HCT116 (cell line): ENCODE measurements at regions not wholly inside any gene's neighbourhood (a gene's known extent, or its start where the extent isn't known, plus 50 kb on each side); places are given as distances from the start of the nearest gene placed in this dataset.

Experiments
- ATAC-seq: fragments of 200-7000 bp; cut with Tn5 transposase; 2 replicates; pipeline ENCODE4 v1.9.1; 2020; ENCODE audit warnings: mild to moderate bottlenecking, moderate library complexity
- BruUV-seq: library from RNA; stranded (reverse); fragments of 400-500 nt; replicated peaks from 2 replicates; lab custom pipeline; 2021; lab: Mats Ljungman, UMichigan
- CTCF ChIA-PET: fragments of 300-600 bp; sonication (Branson Sonifier 250); formaldehyde crosslinking; loops from one replicate; lab custom pipeline; 2021; ENCODE audit warnings: antibody characterized with exemption; lab: Charles Lee
- POLR2A ChIA-PET: fragments of 300-600, 350-600 bp; sonication (Branson Sonifier 250); formaldehyde crosslinking; loops from one replicate; lab custom pipeline; 2021; ENCODE audit warnings: antibody characterized with exemption; lab: Charles Lee
- RAD21 ChIA-PET, 2 experiments: fragments of 300-600 bp; sonication (Branson Sonifier 250); formaldehyde crosslinking; loops; one replicate each; lab custom pipeline; 2023; ENCODE audit warnings: low total read pairs in 2 of 2; ENCODE audit not compliant: uncharacterized antibody in 2 of 2, unreplicated experiment in 2 of 2, low non-redundant PET in 1 of 2; lab: Charles Lee
- DNase-seq: peaks from one replicate; pipeline ENCODE4 v3.0.0-alpha.2; 2010; ENCODE audit warnings: low read depth, low spot score
- H2AFZ ChIP-seq: fragments of 200-600 bp; shearing (Covaris generic), sonication (generic); 2 replicates; pipeline ENCODE4 v1.6.1; 2017; ENCODE audit warnings: low read depth, mixed run types, mixed read lengths, antibody characterized with exemption, low read length; ENCODE audit not compliant: poor library complexity, severe bottlenecking
- H3K27ac ChIP-seq: 2 replicates; pipeline ENCODE4 v1.5.1; 2012; ENCODE audit warnings: low read depth, low read length
- H3K27me3 ChIP-seq: fragments of 200-600 bp; sonication (generic); 2 replicates; pipeline ENCODE4 v1.6.1; 2016; ENCODE audit warnings: mixed run types, low read length, mixed read lengths; ENCODE audit not compliant: insufficient read depth
- H3K36me3 ChIP-seq, 2 experiments: fragments of 200-500 bp in 1 of 2; fragments of 200-600 bp in 1 of 2; sonication (Bioruptor generic) in 1 of 2; sonication (generic) in 1 of 2; 2 replicates each; pipeline versions ENCODE4 v1.5.1 to v1.6.1; 2014 to 2016; ENCODE audit warnings: low read length in 2 of 2, inconsistent platforms in 1 of 2, mixed read lengths in 1 of 2, mixed run types in 1 of 2; ENCODE audit not compliant: insufficient read depth in 2 of 2, control insufficient read depth in 1 of 2
- H3K4me1 ChIP-seq, 2 experiments: fragments of 200-600 bp in 1 of 2; sonication (generic) in 1 of 2; 2 replicates each; pipeline versions ENCODE4 v1.5.1 to v1.6.1; 2012 to 2017; ENCODE audit warnings: low read length in 2 of 2, inconsistent platforms in 1 of 2, mild to moderate bottlenecking in 1 of 2, mixed read lengths in 1 of 2, mixed run types in 1 of 2, moderate library complexity in 1 of 2; ENCODE audit not compliant: insufficient read depth in 2 of 2, control insufficient read depth in 1 of 2
- H3K4me2 ChIP-seq: fragments of 200-600 bp; sonication (generic); 2 replicates; pipeline ENCODE4 v1.6.1; 2017; ENCODE audit warnings: mixed run types, low read length, mixed read lengths
- H3K4me3 ChIP-seq, 2 experiments: fragments of 200-600 bp in 1 of 2; sonication (generic) in 1 of 2; replicated peaks in 1 of 2; 2 replicates each; pipeline ENCODE4 v1.5.1; 2011 to 2016; ENCODE audit warnings: low read length in 2 of 2, control low read depth in 1 of 2, low read depth in 1 of 2, mild to moderate bottlenecking in 1 of 2, mixed read lengths in 1 of 2, mixed run types in 1 of 2
- H3K79me2 ChIP-seq: fragments of 200-600 bp; sonication (generic); 2 replicates; pipeline ENCODE4 v1.6.1; 2017; ENCODE audit warnings: mild to moderate bottlenecking, mixed run types, low read length, moderate library complexity, mixed read lengths; ENCODE audit not compliant: insufficient read depth
- H3K9ac ChIP-seq: fragments of 200-600 bp; sonication (generic); 2 replicates; pipeline ENCODE4 v1.6.1; 2016; ENCODE audit warnings: low read length, mixed read lengths
- H3K9me2 ChIP-seq: fragments of 200-600 bp; sonication (generic), shearing (Covaris generic); 2 replicates; pipeline ENCODE4 v1.6.1; 2017; ENCODE audit warnings: mixed run types, mild to moderate bottlenecking, moderate library complexity; ENCODE audit not compliant: insufficient read depth
- H3K9me3 ChIP-seq, 2 experiments: fragments of 200-500 bp in 1 of 2; fragments of 200-600 bp in 1 of 2; sonication (Bioruptor generic) in 1 of 2; sonication (generic) in 1 of 2; 2 replicates each; pipeline ENCODE4 v1.6.1; 2014 to 2017; ENCODE audit warnings: low read length in 2 of 2, mixed read lengths in 2 of 2, inconsistent platforms in 1 of 2, low read depth in 1 of 2, mild to moderate bottlenecking in 1 of 2, mixed run types in 1 of 2, moderate library complexity in 1 of 2; ENCODE audit not compliant: control insufficient read depth in 1 of 2, insufficient read depth in 1 of 2
- H4K20me1 ChIP-seq: fragments of 200-600 bp; sonication (generic), shearing (Covaris generic); 2 replicates; pipeline ENCODE4 v1.6.1; 2017; ENCODE audit warnings: mixed run types, mild to moderate bottlenecking, moderate library complexity; ENCODE audit not compliant: insufficient read depth
- CBX3 ChIP-seq: IDR thresholded peaks from 2 replicates; pipeline ENCODE4 v1.6.1; 2012; ENCODE audit warnings: low read depth
- CTCF ChIP-seq, 3 experiments: fragments of 200-600 bp in 1 of 3; sonication (generic) in 1 of 3; IDR thresholded peaks in 2 of 3; conservative IDR thresholded peaks in 1 of 3; 2 replicates each; pipeline ENCODE4 v1.5.1; 2012 to 2017; ENCODE audit warnings: low read depth in 2 of 3, low read length in 2 of 3, antibody characterized with exemption in 1 of 3, borderline replicate concordance in 1 of 3, control low read depth in 1 of 3, mild to moderate bottlenecking in 1 of 3, mixed read lengths in 1 of 3, mixed run types in 1 of 3, moderate library complexity in 1 of 3; ENCODE audit not compliant: insufficient read depth in 1 of 3
- ELF1 ChIP-seq: IDR thresholded peaks from 2 replicates; pipeline ENCODE4 v1.6.1; 2012; ENCODE audit warnings: low read depth, borderline replicate concordance
- EZH2 ChIP-seq: fragments of 200-600 bp; sonication (generic); IDR thresholded peaks from 2 replicates; pipeline ENCODE4 v1.6.1; 2017; ENCODE audit warnings: antibody characterized with exemption, mixed run types
- EZH2phosphoT487 ChIP-seq: fragments of 200-600 bp; IDR thresholded peaks from 2 replicates; pipeline ENCODE4 v1.6.1; 2018; ENCODE audit warnings: antibody characterized with exemption, borderline replicate concordance
- FOSL1 ChIP-seq: IDR thresholded peaks from 2 replicates; pipeline ENCODE4 v1.6.1; 2012; ENCODE audit warnings: low read depth
- JUND ChIP-seq: IDR thresholded peaks from 2 replicates; pipeline ENCODE4 v1.6.1; 2012
- POLR2A ChIP-seq: IDR thresholded peaks from 2 replicates; pipeline ENCODE4 v1.7.0; 2011; ENCODE audit warnings: borderline replicate concordance; ENCODE audit not compliant: insufficient read depth, insufficient read length; ENCODE audit errors: extremely low read depth
- POLR2AphosphoS5 ChIP-seq: IDR thresholded peaks from 2 replicates; pipeline ENCODE4 v1.6.1; 2011; ENCODE audit warnings: mild to moderate bottlenecking, low read depth, low read length, moderate library complexity
- RAD21 ChIP-seq: IDR thresholded peaks from 2 replicates; pipeline ENCODE4 v1.6.1; 2012; ENCODE audit warnings: low read depth, mild to moderate bottlenecking
- REST ChIP-seq: IDR thresholded peaks from 2 replicates; pipeline ENCODE4 v1.6.1; 2012; ENCODE audit warnings: low read depth
- SIN3A ChIP-seq: IDR thresholded peaks from 2 replicates; pipeline ENCODE4 v1.6.1; 2012; ENCODE audit warnings: low read depth
- SP1 ChIP-seq: IDR thresholded peaks from 2 replicates; pipeline ENCODE4 v1.6.1; 2012; ENCODE audit warnings: low read depth
- SRF ChIP-seq: IDR thresholded peaks from 2 replicates; pipeline ENCODE4 v1.6.1; 2012; ENCODE audit warnings: low read depth
- TCF7L2 ChIP-seq: IDR thresholded peaks from 2 replicates; pipeline ENCODE4 v1.7.0; 2011; ENCODE audit warnings: borderline replicate concordance, inconsistent platforms; ENCODE audit not compliant: insufficient read depth, insufficient read length; ENCODE audit errors: extremely low read depth
- YY1 ChIP-seq: IDR thresholded peaks from 2 replicates; pipeline ENCODE4 v1.6.1; 2011; ENCODE audit warnings: low read length, low read depth, moderate library complexity, mild to moderate bottlenecking; ENCODE audit not compliant: insufficient replicate concordance; ENCODE audit errors: extremely low read depth
- ZFX ChIP-seq: fragments of 450-650 bp; IDR thresholded peaks from 2 replicates; pipeline ENCODE4 v1.6.1; 2017
- ZNF274 ChIP-seq: fragments of 200-500 bp; sonication (Bioruptor generic); IDR thresholded peaks from 2 replicates; pipeline ENCODE4 v1.6.1; 2014; ENCODE audit warnings: mild to moderate bottlenecking, low read depth, low read length, inconsistent platforms
- intact Hi-C: fragments of 100-400 bp; cut with micrococcal nuclease; formaldehyde crosslinking; loops from 2 replicates; pipeline ENCODE4 v1.10.0; 2022

- BruUV-seq = no TSS peak
- H3K79me2 ChIP-seq = no peaks in the 10 kb centered on the region
- H3K4me1 ChIP-seq = peaks cover 2 to 5% of the 10 kb centered on the region in 2 experiments
- no peak for TF ChIP-seq POLR2AphosphoS5
- no peaks in the 10 kb centered on the region for H3K36me3 ChIP-seq
- no peaks in the 10 kb centered on the region for H4K20me1 ChIP-seq
- H3K9ac ChIP-seq = no peak overlapping the region
- no peak overlapping the region for H2AFZ ChIP-seq
- intact Hi-C loops = no loop called here
- H3K4me2 ChIP-seq = no peak overlapping the region
- ChIA-PET RAD21 (no interaction called here), CTCF (no interaction called here), POLR2A (no interaction called here)
- no peaks in the 10 kb centered on the region for H3K9me3 ChIP-seq
- no peaks in the 10 kb centered on the region; the same call in 1 of the 2 replicates for H3K9me2 ChIP-seq
- no peak for ATAC-seq
- H3K27ac ChIP-seq = no peak overlapping the region
- H3K4me3 ChIP-seq = no peak overlapping the region
- H3K27me3 ChIP-seq = no peaks in the 10 kb centered on the region
- no peak for DNase-seq
Measured at GRCh38 chr12:70185301-70185700, 57.9 kb upstream of the CNOT2 start.

- RAD21 ChIA-PET = no interaction called here
- ATAC-seq (no peak), DNase-seq (no peak)
- Histone ChIP-seq H2AFZ (no peak overlapping the region), H3K27ac (no peak overlapping the region), H3K4me3 (no peak overlapping the region), H3K4me1 (peaks cover 5 to 11% of the 10 kb centered on the region in 2 experiments), H3K9me3 (no peaks in the 10 kb centered on the region), H3K9me2 (no peaks in the 10 kb centered on the region; the same call in 1 of the 2 replicates), H3K27me3 (no peaks in the 10 kb centered on the region), H3K36me3 (no peaks in the 10 kb centered on the region), H3K9ac (no peak overlapping the region), H3K79me2 (no peaks in the 10 kb centered on the region), H4K20me1 (no peaks in the 10 kb centered on the region), H3K4me2 (no peak overlapping the region)
- BruUV-seq = no TSS peak
- intact Hi-C loops = no loop called here
- POLR2A ChIA-PET = no interaction called here
- CTCF ChIA-PET = no interaction called here
- TF ChIP-seq EZH2 = no peak
- no peak for TF ChIP-seq SIN3A
- TF ChIP-seq CTCF (IDR thresholded peaks at IDR 0.05 in 2 of 3, conservative IDR thresholded peaks at IDR 0.05 in 1 of 3; ENCODE audit: borderline replicate concordance in 1 of 3, insufficient read depth in 1 of 3, low read depth in 2 of 3, low read length in 2 of 3) = no peak
- no peak for TF ChIP-seq YY1
- no peak for TF ChIP-seq POLR2AphosphoS5
- TF ChIP-seq EZH2phosphoT487 = no peak
- TF ChIP-seq SP1 = no peak
- no peak for TF ChIP-seq ZNF274
- TF ChIP-seq POLR2A = no peak
- no peak for TF ChIP-seq TCF7L2
- no peak for TF ChIP-seq ELF1
- TF ChIP-seq JUND = no peak
- no peak for TF ChIP-seq SRF
- no peak for TF ChIP-seq RAD21
- TF ChIP-seq REST = no peak
- TF ChIP-seq ZFX = no peak
- TF ChIP-seq FOSL1 = no peak
- no peak for TF ChIP-seq CBX3
Measured at GRCh38 chr12:70186436-70186835, 56.8 kb upstream of the CNOT2 start.
